GM18526 (cell line): ENCODE measurements at regions not wholly inside any gene's neighbourhood (a gene's known extent, or its start where the extent isn't known, plus 50 kb on each side); places are given as distances from the start of the nearest gene placed in this dataset.

Experiments used
- POLR2A ChIP-seq: IDR thresholded peaks from 3 replicates; pipeline ENCODE4 v1.6.1; 2011; ENCODE audit not compliant: insufficient read length; ENCODE audit errors: extremely low read depth

GRCh38 chr15:44836094-44836493 is 99.8 kb downstream of the TRIM69 start:
- no peak for TF ChIP-seq POLR2A

- no peak for TF ChIP-seq POLR2A
Observed at GRCh38 chr15:44861439-44861910, 95.0 kb upstream of the TERB2 start.

- TF ChIP-seq POLR2A = no peak
Observed at GRCh38 chr15:44861917-44862316, 94.6 kb upstream of the TERB2 start.

GRCh38 chr15:44873103-44873502 is 83.4 kb upstream of the TERB2 start:
- TF ChIP-seq POLR2A = no peak

- no peak for TF ChIP-seq POLR2A
Observed at GRCh38 chr15:44879066-44879465, 77.4 kb upstream of the TERB2 start.

- peak; percentile 53 for TF ChIP-seq POLR2A
Observed at GRCh38 chr15:44882499-44882968, 74.0 kb upstream of the TERB2 start.

GRCh38 chr15:44883199-44883877 is 73.1 kb upstream of the TERB2 start:
- no peak for TF ChIP-seq POLR2A
